AG08396 (cell line): ENCODE measurements at regions not wholly inside any gene's neighbourhood (a gene's known extent, or its start where the extent isn't known, plus 50 kb on each side); places are given as distances from the start of the nearest gene placed in this dataset.

ENCODE experiments used
- DNase-seq: peaks from one replicate; pipeline ENCODE4 v3.0.0; 2012; ENCODE audit warnings: low spot score, mixed read lengths

- DNase-seq: no peak
Measured at GRCh38 chr18:1559563-1559962, 654.9 kb downstream of the ADCYAP1 start.

DNA sequence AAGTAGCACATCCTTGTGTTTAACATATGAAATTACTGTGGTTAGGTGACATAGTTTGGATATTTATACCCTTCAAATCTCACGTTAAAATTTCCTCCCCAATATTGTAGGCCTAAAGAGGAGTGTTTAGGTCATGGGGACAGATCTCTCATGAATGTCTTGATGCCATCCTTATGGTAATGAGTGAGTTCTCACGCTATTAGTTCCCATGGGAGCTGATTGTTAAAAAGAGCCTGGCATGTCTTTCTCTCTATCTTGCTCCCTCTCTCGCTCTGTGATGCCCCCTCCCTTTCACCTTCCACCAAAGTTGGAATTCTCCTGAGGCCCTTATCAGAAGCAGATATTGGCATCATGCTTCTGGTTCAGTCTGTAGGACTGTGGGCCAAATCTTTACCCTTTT is 660.1 kb downstream of the ADCYAP1 start:
- no peak for DNase-seq

GRCh38 chr18:1571206-1571605 is 666.5 kb downstream of the ADCYAP1 start:
- no peak for DNase-seq

DNA sequence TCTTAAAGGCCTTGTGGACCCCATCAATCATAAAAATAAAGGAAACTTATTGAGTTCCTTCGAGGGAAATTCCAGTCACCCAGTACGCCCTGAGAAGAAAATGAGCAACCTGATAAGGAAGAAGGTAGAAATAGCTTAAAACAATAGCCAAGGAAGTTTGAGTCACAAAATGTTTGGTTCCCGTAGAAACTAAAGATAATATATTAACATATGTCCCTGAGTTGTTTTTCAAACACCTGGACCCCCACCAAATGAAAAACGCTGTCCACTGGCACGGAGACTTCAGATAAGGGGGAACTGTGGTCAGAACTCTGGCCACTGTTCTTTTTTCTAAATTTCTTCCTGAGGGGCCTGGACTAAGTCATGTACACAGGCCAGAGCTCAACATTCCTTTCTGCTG is 669.1 kb downstream of the ADCYAP1 start:
- no peak for DNase-seq

GRCh38 chr18:1575084-1575483 is 670.4 kb downstream of the ADCYAP1 start:
- no peak for DNase-seq

DNA sequence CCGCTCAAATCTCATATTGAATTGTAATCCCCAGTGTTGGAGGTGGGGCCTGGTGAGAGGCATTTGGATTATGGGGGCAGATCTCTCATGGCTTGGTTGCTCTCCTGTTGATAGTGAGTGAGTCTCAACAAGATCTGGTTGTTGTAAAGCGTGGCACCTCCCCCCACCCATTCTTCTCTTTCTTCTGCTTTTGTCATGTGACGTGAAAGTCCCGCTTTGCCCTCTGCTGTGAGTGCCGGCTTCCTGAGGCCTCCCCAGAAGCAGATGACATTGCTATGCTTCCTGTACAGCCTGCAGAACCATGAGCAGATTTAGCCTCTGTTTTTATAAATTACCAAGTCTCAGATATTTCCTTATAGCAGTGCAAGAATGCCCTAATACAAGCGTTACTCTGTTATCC is 673.8 kb downstream of the ADCYAP1 start:
- no peak for DNase-seq

DNA sequence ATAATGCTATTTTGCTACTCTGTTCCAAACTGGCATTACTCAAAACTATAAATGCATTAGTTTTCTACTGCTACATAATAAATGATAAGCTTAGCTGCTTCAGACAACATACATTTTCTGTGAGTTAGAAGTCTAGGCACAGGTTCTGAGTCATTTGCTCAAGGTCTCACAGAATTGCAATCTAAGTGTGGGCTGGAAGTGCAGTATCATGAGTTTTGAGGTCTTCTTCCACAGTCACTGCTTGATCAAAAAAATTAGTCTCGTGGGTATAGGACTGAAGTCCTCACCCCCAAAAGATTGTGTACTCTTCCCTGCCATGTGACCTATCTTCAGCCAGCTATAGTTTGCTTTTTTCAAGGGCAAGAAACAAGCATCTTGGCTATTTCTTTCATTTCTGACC is 676.9 kb downstream of the ADCYAP1 start:
- DNase-seq: no peak

DNA sequence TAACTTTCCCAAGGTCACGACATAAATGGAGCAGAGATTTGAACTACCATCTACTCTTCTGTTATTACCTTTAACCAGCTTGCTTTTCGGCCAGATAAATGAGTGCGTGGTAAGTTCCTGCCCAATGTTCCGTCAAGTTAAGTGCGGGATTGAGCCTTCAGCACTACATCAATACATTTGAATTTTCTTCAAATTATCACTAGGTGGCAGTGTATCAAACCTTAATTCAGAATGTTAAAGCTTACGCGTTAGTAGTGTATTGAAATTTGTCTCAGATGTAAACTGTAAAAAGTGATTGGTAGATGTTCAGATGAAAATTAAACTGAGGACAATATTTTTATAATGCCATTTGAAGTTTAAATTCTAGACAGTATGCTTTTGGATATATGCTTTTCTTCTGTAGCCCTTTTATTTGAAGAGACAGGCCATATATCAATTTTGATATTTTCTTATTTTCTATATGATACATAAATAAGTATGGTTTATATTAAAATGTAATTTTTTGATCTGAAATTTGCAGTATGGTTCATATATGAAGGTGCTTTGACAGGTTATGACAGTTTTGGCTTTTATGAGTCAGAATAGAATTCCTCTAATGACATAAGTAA is 681.3 kb downstream of the ADCYAP1 start:
- DNase-seq: peak; percentile 16

GRCh38 chr18:1593091-1593490 is 688.4 kb downstream of the ADCYAP1 start:
- DNase-seq: no peak

GRCh38 chr18:1595195-1595594 is 690.5 kb downstream of the ADCYAP1 start:
- no peak for DNase-seq

DNA sequence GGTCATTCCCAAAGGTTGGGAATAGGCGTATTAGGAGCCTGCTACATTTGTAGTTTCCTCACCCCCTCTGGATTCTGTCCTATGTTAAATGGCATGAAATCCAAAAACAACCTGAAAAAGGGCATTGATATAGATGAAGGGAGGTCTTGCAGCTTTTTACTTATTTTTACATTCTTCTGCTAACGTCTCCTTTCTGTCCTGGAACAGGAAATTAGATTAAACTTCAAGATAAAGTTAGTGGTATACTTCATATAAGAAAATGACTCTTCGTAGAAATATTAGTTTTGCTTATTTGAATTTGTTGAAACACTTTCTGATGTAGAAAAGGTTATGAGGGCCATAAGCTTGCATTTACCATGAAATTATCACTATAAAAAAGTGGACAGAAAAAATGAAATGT is 694.5 kb downstream of the ADCYAP1 start:
- no peak for DNase-seq

DNA sequence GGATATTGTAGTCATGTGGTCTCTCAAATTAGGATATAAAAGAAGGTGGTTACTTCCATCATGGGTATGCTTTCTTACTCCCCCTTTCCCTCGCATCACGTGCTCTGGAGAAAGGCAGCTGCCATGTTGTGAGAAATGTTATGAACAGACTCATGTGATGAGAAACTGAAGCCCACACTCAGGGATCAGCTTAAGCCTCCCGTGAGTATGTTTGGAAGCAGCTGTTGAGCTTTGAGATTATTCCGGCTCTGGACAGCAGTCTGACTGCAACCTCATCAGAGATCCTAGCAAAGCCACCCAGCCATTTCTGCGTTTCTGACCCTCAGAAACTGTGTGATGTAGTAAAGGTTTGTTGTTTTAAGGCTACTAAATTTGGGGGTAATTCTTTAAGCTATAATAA is 700.1 kb downstream of the ADCYAP1 start:
- DNase-seq: no peak

DNA sequence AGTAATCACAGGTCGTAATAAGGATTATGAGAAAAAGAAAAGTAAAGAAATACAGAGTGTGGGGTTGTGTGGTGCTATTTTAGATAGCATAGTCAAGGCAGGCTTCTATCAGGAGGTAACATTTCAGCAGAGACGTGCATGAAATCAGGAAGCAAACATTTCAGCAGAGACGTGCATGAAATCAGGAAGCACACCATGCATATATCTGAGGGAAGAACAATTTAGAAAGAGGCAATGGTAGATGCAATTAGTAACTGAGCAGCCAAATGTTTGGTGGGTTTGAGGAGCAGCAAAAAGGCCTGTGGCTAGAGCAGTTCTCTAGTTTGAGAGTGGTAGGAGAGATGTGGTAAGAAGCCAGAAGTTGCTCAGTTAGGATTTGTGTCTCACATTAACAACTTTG is 713.7 kb downstream of the ADCYAP1 start:
- no peak for DNase-seq

DNA sequence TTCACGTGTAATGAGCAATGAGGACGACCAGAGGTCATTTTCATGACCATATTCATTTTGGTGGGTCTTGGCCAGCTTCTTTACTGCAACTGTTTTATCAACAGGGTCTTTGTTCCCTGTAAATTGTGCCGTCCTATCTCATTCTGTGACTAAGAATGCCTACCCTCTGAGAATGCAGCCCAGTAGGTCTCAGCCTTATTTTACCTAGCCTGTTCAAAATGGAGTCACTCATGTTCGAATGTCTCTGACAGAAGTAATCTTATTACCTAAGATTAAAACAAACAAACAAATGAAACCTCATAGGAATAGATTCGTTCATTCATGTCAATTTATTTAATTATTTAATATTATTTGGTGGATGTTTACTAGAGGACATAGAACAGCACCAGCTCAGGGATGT is 714.8 kb downstream of the ADCYAP1 start:
- no peak for DNase-seq

- DNase-seq: no peak
Measured at GRCh38 chr18:1624612-1625011, 719.9 kb downstream of the ADCYAP1 start.

DNA sequence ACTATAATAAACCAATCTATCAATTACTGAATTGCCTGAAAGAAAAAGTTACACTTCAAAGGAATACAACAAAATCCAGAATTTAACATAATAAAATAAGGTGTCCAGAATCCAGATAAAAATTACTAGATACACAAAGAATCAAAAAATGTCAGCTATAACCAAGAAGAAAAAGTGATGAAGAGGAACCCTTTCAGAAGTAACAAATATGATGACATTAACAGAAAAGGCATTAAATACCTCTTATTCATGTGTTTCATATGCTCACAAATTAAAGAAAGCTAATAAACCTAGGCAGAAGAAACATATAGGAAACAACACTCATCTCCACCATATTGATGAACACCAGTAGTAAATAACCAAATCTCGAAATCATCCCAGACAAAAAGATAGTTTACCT is 722.8 kb downstream of the ADCYAP1 start:
- no peak for DNase-seq

DNA sequence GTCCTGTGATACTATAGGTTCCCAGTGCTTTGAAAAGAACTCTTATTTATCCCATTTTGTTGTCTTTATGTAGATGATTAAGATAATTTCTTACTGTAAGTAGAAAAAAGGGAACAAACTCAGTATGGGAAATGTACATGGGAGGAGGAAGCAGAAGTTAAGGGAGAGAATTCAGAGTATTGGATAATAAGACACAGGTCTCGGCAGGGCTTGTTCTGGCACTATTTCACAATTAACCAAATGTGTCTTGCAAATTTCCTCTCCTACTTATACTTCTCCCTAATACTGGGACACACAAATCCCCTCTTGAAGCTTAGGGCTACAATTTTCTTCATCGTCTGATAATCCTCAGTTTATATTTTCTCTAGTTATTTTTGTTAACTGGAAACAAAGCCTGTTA is 744.0 kb downstream of the ADCYAP1 start:
- DNase-seq: no peak

GRCh38 chr18:1652018-1652417 is 747.3 kb downstream of the ADCYAP1 start:
- DNase-seq: no peak

DNA sequence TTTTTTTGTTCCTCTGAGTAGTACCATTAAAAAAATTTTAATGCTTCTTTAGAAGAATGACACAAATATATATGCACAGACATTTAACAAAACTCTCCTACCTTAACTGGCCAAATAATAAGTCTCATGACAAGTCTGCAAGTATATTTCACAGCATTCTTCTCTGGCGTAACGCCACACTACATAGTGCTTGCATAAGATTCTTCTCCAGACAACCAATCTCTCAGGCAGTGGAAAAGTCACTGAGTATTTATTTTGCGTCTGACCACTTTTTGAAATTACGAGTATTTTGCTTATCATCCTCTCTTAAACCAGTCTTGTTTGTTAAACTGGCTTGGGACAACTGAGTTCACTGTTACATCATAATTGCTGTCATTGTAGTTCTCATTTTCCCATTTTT is 749.2 kb downstream of the ADCYAP1 start:
- DNase-seq: no peak

- DNase-seq: no peak
Measured at GRCh38 chr18:1657876-1658275, 753.2 kb downstream of the ADCYAP1 start.

GRCh38 chr18:1658908-1659566 is 754.4 kb downstream of the ADCYAP1 start:
- no peak for DNase-seq

DNA sequence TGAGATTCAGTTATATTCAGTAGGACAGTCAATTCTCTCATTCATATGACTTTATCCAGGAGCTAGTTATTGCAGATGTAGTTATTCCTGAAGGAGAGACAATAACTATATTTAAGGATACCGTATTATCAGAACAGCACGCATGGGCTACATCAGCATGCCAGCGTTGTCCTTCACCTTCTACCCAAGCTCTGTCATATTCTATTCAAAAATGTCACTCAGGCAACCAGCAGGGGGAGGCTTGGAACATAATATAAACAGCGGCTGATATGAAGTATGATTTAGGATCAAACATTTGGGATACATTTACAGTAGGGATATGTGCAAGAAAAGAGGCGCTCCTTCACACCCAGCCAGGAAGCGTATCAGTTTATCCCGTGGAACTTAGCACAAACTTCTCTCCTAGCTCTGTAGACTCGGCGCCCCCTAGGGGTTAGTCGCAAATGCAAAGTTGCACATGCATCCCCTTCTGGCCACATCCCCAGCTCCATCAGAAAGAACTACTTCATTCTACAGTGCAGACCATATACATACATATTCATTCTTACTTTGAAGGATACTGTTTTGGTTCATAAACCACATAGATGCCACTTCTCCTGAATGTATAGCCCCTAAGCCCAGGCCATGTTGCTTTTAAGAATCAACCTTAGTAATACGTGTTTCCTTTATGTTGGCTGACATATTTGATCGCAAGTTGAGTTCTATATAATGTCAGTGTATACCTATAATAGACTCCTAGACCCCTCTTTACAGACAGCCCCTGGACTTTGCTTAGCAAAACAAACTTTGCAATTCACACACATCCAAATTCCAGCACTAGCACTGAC is 759.4 kb downstream of the ADCYAP1 start:
- DNase-seq: no peak

- DNase-seq: no peak
Measured at GRCh38 chr18:1665079-1665478, 760.4 kb downstream of the ADCYAP1 start.
